Epithelial cell of esophagus (primary cell): ENCODE measurements at regions not wholly inside any gene's neighbourhood (a gene's known extent, or its start where the extent isn't known, plus 50 kb on each side); places are given as distances from the start of the nearest gene placed in this dataset.

ENCODE experiments used
- DNase-seq: peaks from one replicate; pipeline ENCODE4 v3.0.0; 2010; ENCODE audit warnings: low read depth
- H3K4me3 ChIP-seq: 2 replicates; pipeline ENCODE4 v1.5.1; 2011; ENCODE audit warnings: mild to moderate bottlenecking, low read length, control low read depth
- TF ChIP-seq, protein P1 (sequence below): IDR thresholded peaks from 2 replicates; pipeline ENCODE4 v1.5.1; 2011; ENCODE audit warnings: low read depth, mild to moderate bottlenecking, low read length, control low read depth, inconsistent platforms; ENCODE audit not compliant: insufficient read depth; ENCODE audit errors: missing control alignments

DNA sequence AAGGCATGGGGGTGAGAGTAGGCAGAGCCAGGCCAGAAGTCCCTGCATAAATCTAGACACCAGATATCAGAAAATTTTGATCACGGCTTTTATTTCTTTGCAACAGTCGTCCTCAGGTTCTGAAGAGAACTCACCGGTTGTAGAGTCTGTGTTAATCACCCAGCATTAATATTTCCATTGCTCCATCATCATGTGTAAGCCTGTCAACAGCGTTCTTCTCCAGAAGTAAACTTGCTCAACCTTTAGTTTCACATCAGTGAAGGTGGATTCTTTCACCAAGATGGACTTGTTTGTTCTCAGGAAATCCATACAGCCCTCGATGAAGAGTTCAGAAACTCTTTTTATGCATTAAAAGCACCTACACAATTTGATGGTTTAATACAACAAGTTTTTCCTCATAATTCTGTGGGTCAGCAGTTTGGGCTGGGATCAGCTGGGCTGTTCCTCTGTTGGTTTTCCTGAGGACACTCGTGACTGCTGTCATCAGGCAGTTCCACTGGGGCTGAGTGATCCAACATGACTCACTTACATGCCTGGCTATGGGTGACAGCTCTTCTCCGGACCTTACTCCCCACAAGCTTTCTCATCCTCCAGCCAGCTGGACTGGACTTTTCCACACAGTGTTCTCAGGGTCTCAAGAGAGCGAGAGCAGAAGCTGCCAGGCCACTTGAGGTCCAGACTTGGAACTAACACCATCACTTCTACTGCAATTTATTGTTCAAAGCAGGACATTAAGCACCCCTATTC, 303.4 kb downstream of the ZNF621 start:
- no peak overlapping the region for H3K4me3 ChIP-seq
- DNase-seq: peak; percentile 73
- TF ChIP-seq, protein P1, sequence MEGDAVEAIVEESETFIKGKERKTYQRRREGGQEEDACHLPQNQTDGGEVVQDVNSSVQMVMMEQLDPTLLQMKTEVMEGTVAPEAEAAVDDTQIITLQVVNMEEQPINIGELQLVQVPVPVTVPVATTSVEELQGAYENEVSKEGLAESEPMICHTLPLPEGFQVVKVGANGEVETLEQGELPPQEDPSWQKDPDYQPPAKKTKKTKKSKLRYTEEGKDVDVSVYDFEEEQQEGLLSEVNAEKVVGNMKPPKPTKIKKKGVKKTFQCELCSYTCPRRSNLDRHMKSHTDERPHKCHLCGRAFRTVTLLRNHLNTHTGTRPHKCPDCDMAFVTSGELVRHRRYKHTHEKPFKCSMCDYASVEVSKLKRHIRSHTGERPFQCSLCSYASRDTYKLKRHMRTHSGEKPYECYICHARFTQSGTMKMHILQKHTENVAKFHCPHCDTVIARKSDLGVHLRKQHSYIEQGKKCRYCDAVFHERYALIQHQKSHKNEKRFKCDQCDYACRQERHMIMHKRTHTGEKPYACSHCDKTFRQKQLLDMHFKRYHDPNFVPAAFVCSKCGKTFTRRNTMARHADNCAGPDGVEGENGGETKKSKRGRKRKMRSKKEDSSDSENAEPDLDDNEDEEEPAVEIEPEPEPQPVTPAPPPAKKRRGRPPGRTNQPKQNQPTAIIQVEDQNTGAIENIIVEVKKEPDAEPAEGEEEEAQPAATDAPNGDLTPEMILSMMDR: no peak

DNA sequence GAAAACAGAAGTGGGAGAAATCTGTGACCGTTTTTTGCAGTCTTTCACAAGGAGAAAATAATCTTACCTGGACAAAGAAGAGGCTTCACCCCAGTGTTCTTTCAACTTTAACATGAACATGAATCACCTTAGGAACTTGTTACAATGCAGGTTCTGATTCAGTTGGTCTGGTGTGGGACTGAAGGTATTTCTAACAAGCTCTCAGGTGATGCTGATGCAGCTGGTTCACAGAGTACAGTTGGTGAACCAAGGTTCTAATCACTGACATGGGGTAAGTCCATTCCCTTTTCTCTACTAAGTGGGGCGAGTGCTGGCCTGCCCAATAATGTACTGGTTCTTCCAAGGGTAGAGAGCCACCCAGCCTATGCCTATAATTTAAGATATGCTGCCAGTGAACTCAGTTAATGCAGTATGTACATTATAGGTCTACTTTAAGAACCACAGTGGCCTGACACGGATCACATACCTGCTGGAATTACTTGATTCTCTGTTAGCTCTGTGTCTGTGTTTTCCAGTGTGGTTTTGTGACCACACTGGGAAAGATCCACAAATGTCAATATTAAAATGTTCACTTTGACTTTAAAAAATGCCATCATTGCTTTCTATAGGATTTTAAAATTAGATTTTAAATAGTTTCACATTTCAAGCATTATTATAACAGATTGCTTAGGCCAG, 304.1 kb downstream of the ZNF621 start:
- no peak overlapping the region for H3K4me3 ChIP-seq
- TF ChIP-seq, protein P1: no peak
- peak; percentile 88 for DNase-seq

DNA sequence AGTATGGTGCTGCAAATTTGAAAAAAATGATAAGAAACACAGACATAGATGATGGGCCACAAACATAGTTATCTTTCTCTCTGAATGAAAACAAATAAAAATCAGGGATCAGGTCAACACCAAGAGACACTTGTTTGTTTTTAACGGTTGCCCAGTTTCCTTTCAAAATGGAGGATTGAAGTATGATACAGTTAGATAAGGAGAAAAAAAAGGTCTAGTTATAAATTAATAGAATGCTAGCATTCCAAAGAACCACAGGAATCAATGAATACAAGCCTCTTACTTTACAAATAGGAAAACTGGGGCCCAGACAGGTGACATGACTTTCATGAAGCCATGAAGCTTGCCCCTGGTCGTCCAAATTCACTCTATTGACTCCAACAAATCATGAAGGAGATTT, 305.1 kb downstream of the ZNF621 start:
- TF ChIP-seq, protein P1: no peak
- no peak for DNase-seq
- no peak overlapping the region for H3K4me3 ChIP-seq

DNA sequence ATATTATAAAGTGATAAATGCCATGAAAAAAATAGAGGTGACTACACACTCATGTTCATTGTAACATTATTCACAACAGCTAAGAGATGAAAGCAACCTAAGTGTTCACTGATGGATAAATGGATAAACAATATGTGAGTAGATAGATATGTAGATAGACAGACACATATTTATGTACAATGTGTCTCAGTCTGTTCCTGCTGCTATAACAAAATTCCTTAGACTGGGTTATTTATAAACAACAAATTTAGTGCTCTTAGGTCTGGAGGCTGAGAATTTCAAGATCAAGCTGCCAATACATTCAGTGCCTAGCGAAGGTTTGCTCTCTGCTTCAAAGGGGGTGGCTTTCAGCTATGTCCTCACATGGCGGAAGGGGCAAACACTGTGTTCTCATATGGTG, 312.5 kb downstream of the ZNF621 start:
- DNase-seq: no peak
- no peak overlapping the region for H3K4me3 ChIP-seq
- TF ChIP-seq, protein P1: no peak

DNA sequence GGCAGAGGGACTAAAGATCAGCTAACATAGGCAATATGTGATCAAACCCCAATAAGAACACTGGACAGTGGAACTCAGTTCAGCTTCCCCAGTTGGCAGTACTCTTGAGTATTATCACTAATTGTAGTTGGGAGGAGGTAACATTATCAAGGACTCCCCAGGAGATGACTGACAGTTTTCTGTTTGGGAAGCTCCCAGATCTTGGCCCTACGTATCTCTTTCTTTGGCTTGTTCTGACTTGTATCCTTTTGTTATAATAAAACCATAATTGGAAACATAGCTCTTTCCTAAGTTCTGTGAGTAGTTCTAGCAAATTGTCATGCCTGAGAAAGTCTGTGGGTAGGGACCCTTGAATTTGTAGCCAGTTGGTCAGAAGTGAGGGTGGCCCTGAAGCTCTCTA, 316.4 kb downstream of the ZNF621 start:
- peak; percentile 63 for DNase-seq
- H3K4me3 ChIP-seq: no peak overlapping the region
- TF ChIP-seq, protein P1: no peak

DNA sequence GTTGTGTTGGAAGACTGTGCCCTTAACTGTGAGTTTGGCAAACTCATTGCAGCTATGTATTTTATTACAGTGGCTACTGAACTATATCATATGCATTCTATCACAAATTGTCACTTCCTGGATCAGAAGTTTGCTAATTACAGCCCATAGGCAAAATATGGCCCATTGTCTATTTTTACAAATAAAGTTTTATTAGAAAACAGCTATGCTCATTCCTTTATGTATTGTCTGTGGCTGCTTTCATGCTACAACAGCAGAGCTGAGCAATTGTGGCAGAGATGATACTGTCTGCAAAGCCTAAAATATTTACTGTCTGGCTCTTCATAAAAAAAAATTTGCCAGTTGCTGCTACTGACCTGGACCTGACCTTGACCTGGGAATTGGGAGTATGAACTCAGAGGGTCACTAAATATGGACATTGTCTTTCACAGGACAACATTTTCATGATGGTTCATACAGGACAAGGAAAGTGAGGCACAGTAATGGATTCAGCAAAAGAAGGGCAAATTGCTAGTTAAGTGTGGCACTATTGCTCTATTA, 316.9 kb downstream of the ZNF621 start:
- TF ChIP-seq, protein P1: no peak

DNA sequence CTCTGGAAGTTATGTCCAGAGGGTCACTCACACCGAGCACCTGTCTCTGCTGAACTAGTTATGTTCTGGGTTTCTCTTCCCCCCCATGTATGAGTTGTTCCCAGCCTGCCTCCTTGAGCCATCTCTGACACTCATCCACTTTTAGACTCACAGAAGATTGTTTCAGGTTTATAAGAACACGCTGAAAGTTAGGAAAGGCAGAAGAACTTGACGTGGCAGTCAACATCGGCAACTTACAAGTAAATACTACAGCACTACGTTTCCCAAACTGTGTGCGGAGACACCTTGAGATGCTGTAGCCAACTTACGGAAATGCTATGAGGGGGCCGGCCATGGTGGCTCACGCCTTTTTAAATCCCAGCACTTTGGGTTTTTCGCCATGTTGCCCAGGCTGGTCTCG, 318.0 kb downstream of the ZNF621 start:
- TF ChIP-seq, protein P1: no peak
- no peak for DNase-seq
- no peak overlapping the region for H3K4me3 ChIP-seq

More for the DNA sequence above, 316.9 kb downstream of the ZNF621 start:
- no peak overlapping the region for H3K4me3 ChIP-seq
- no peak for DNase-seq
